ENCODE measurements at regions not wholly inside any gene's neighbourhood (a gene's known extent, or its start where the extent isn't known, plus 50 kb on each side); places are given as distances from the start of the nearest gene placed in this dataset.

DNA sequence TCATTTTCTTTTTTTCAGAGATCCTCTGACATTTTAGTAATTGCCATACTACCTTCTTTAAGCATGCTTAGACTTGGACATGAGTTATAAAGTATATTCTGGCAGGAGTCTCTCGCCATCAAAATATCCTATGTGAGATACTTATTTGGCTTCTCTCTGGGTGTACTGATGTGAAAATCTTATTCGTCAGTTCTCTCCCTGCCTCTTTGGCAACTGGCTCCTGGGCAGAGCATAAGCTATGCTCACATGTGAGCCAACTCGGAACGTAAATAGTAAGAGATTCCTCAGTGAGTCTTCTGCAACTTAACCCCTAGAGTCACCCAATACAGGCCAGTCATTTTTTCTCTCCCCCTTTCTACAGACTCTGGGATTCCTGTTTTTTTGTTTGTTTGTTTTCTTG lies 91.6 kb downstream of the MAGEB17 start:
- no peak for TF ChIP-seq EZH2 (IDR thresholded peaks at IDR 0.05)
- TF ChIP-seq POLR2AphosphoS5 (IDR thresholded peaks at IDR 0.05; ENCODE audit: borderline replicate concordance, low read depth, low read length): no peak

Data from SK-N-MC (cell line).